ENCODE measurements at regions not wholly inside any gene's neighbourhood (a gene's known extent, or its start where the extent isn't known, plus 50 kb on each side); places are given as distances from the start of the nearest gene placed in this dataset.

DNA sequence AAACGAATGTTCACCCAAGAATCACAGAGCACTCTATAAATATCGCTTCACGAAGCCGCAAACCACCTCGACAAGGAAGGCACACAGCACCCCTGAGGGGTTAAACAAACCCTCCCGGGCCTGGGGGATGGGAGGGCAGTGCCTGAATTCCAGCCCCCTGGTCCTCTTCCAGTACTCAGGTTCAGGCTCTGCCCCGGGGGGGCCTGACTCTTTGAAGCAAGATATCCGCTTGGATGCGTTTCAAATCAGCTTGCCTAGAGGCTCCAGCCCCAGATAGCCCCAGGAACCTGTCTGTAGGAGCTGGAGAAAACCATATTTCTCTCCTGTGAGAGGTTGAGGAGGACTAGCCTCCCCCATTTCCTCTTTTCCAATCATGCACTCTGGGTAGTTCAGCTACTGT lies 194.7 kb downstream of the WNT5A start:
- H3K9me2 ChIP-seq (replicated peaks; ENCODE audit: control insufficient read depth, low read length): no peaks in the 10 kb centered on the region
- H3K4me1 ChIP-seq (ENCODE audit: control insufficient read depth, low read length): no peaks in the 10 kb centered on the region
- no peak overlapping the region for H3K27ac ChIP-seq (ENCODE audit: low read depth, low read length)
- no peaks in the 10 kb centered on the region for H3K9me3 ChIP-seq (ENCODE audit: control insufficient read depth, insufficient read depth, low read length)
- no peaks in the 10 kb centered on the region for H4K20me1 ChIP-seq (ENCODE audit: control insufficient read depth, insufficient read depth, low read depth, low read length)
- no peaks in the 10 kb centered on the region for H3F3A ChIP-seq (ENCODE audit: control insufficient read depth, insufficient read depth)
- no peaks in the 10 kb centered on the region for H3K27me3 ChIP-seq (ENCODE audit: control insufficient read depth, low read length)
- H3K4me3 ChIP-seq (ENCODE audit: low read length): no peak overlapping the region
- no peaks in the 10 kb centered on the region for H3K36me3 ChIP-seq (ENCODE audit: control insufficient read depth, low read length)
- TF ChIP-seq, protein P1, sequence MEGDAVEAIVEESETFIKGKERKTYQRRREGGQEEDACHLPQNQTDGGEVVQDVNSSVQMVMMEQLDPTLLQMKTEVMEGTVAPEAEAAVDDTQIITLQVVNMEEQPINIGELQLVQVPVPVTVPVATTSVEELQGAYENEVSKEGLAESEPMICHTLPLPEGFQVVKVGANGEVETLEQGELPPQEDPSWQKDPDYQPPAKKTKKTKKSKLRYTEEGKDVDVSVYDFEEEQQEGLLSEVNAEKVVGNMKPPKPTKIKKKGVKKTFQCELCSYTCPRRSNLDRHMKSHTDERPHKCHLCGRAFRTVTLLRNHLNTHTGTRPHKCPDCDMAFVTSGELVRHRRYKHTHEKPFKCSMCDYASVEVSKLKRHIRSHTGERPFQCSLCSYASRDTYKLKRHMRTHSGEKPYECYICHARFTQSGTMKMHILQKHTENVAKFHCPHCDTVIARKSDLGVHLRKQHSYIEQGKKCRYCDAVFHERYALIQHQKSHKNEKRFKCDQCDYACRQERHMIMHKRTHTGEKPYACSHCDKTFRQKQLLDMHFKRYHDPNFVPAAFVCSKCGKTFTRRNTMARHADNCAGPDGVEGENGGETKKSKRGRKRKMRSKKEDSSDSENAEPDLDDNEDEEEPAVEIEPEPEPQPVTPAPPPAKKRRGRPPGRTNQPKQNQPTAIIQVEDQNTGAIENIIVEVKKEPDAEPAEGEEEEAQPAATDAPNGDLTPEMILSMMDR (IDR thresholded peaks at IDR 0.05; ENCODE audit: low read depth, low read length, poor library complexity, severe bottlenecking): no peak
- TF ChIP-seq EZH2phosphoT487 (IDR thresholded peaks at IDR 0.05; ENCODE audit: borderline replicate concordance, low read length): no peak
- H3K79me2 ChIP-seq (ENCODE audit: control insufficient read depth, low read length): no peaks in the 10 kb centered on the region
- H3K4me2 ChIP-seq (ENCODE audit: low read length): no peak overlapping the region

DNA sequence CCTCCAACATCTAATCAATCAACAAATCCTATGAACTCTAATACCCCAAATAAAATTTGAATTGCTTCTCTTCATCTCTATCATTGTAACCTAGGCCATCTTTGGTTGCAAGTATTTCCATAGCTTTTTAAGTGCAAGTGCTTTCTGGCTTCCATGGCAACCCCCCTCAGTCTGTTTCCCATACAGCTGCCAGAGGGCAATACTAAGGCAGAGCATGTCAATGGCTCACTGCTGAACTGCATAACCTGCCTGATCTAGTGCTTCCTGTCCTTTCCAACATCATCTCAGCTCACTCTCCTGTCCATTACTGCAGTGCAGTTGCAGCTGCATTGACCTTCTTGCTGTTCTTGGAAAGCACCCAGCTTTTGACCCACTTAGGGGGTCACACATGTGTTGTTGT lies 198.4 kb downstream of the WNT5A start:
- Histone ChIP-seq H3K9me2 (replicated peaks; ENCODE audit: control insufficient read depth, low read length) (no peaks in the 10 kb centered on the region), H4K20me1 (ENCODE audit: control insufficient read depth, insufficient read depth, low read depth, low read length) (no peaks in the 10 kb centered on the region), H3K9me3 (ENCODE audit: control insufficient read depth, insufficient read depth, low read length) (no peaks in the 10 kb centered on the region), H3K27me3 (ENCODE audit: control insufficient read depth, low read length) (no peaks in the 10 kb centered on the region), H3K36me3 (ENCODE audit: control insufficient read depth, low read length) (no peaks in the 10 kb centered on the region), H3K4me3 (ENCODE audit: low read length) (no peak overlapping the region), H3K79me2 (ENCODE audit: control insufficient read depth, low read length) (no peaks in the 10 kb centered on the region), H3F3A (ENCODE audit: control insufficient read depth, insufficient read depth) (no peaks in the 10 kb centered on the region), H3K4me1 (ENCODE audit: control insufficient read depth, low read length) (no peaks in the 10 kb centered on the region), H3K4me2 (ENCODE audit: low read length) (no peak overlapping the region), H3K27ac (ENCODE audit: low read depth, low read length) (no peak overlapping the region)
- no peak for TF ChIP-seq EZH2phosphoT487 (IDR thresholded peaks at IDR 0.05; ENCODE audit: borderline replicate concordance, low read length)
- TF ChIP-seq, protein P1 (IDR thresholded peaks at IDR 0.05; ENCODE audit: low read depth, low read length, poor library complexity, severe bottlenecking): no peak

DNA sequence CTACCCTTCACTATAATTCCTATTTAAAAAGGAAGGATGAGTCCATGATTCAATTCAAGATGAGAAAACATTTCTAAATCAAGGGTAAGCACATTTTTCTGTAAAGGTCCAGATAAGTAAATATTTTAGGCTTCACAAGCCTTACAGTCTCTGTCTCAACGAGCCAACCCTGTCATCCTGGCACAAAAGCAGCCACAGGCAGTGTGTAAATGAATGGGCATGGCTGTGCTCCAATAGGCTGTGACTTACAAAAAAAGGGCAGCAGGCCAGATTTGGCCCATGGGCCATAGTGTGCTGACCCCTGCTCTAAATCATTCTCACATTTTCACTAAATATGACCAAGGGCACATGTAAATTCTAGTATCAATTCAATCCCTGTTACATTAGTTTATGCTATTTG lies 200.4 kb downstream of the WNT5A start:
- Histone ChIP-seq H4K20me1 (ENCODE audit: control insufficient read depth, insufficient read depth, low read depth, low read length) (no peaks in the 10 kb centered on the region), H3K79me2 (ENCODE audit: control insufficient read depth, low read length) (no peaks in the 10 kb centered on the region), H3K36me3 (ENCODE audit: control insufficient read depth, low read length) (no peaks in the 10 kb centered on the region), H3K4me3 (ENCODE audit: low read length) (no peak overlapping the region), H3K27ac (ENCODE audit: low read depth, low read length) (no peak overlapping the region), H3K27me3 (ENCODE audit: control insufficient read depth, low read length) (no peaks in the 10 kb centered on the region), H3K9me2 (replicated peaks; ENCODE audit: control insufficient read depth, low read length) (no peaks in the 10 kb centered on the region), H3F3A (ENCODE audit: control insufficient read depth, insufficient read depth) (no peaks in the 10 kb centered on the region), H3K4me2 (ENCODE audit: low read length) (no peak overlapping the region), H3K9me3 (ENCODE audit: control insufficient read depth, insufficient read depth, low read length) (no peaks in the 10 kb centered on the region), H3K4me1 (ENCODE audit: control insufficient read depth, low read length) (no peaks in the 10 kb centered on the region)
- TF ChIP-seq EZH2phosphoT487 (IDR thresholded peaks at IDR 0.05; ENCODE audit: borderline replicate concordance, low read length): no peak
- TF ChIP-seq, protein P1 (IDR thresholded peaks at IDR 0.05; ENCODE audit: low read depth, low read length, poor library complexity, severe bottlenecking): no peak

DNA sequence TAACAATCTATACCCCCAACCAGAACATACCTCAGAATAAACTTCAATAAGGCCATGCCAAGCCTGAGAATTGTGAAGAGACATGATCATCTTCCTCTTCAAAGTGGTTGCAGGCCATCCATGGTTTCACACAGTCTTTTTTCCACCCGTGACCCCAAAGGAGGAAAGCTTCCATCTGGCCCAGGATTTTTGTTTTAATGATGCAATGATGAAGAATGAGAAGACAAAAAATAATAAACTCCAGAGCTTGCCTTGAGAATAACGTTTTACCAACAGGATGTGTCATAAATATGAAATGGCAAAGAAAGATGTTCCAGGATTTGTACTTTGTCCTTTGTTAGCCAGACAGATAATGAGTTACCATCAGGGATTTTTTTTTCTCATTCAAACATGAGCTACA lies 201.9 kb downstream of the WNT5A start:
- Histone ChIP-seq H3K27ac (ENCODE audit: low read depth, low read length) (no peak overlapping the region), H3F3A (ENCODE audit: control insufficient read depth, insufficient read depth) (no peaks in the 10 kb centered on the region), H4K20me1 (ENCODE audit: control insufficient read depth, insufficient read depth, low read depth, low read length) (no peaks in the 10 kb centered on the region), H3K4me2 (ENCODE audit: low read length) (no peak overlapping the region), H3K4me1 (ENCODE audit: control insufficient read depth, low read length) (no peaks in the 10 kb centered on the region), H3K27me3 (ENCODE audit: control insufficient read depth, low read length) (no peaks in the 10 kb centered on the region), H3K36me3 (ENCODE audit: control insufficient read depth, low read length) (no peaks in the 10 kb centered on the region), H3K9me3 (ENCODE audit: control insufficient read depth, insufficient read depth, low read length) (no peaks in the 10 kb centered on the region), H3K79me2 (ENCODE audit: control insufficient read depth, low read length) (no peaks in the 10 kb centered on the region), H3K9me2 (replicated peaks; ENCODE audit: control insufficient read depth, low read length) (no peaks in the 10 kb centered on the region), H3K4me3 (ENCODE audit: low read length) (no peak overlapping the region)
- TF ChIP-seq EZH2phosphoT487 (IDR thresholded peaks at IDR 0.05; ENCODE audit: borderline replicate concordance, low read length): no peak
- TF ChIP-seq, protein P1 (IDR thresholded peaks at IDR 0.05; ENCODE audit: low read depth, low read length, poor library complexity, severe bottlenecking): no peak

Measured in DOHH2 (cell line).